Stimulated activated CD4-positive, alpha-beta T cell treated with anti-CD3 and anti-CD28 coated beads, Interleukin-1b, Interleukin-23, amount 100 ng/mL, for 4 hours (primary cell): ENCODE measurements at regions not wholly inside any gene's neighbourhood (a gene's known extent, or its start where the extent isn't known, plus 50 kb on each side); places are given as distances from the start of the nearest gene placed in this dataset.
"Not testable (repeated sequence)": the region's sequence is repeated elsewhere in the genome, so short reads cannot be mapped to it uniquely, and the experiment has no call there.

ENCODE experiments used
- DNase-seq, 2 donors: peaks; one replicate each; pipeline ENCODE4 v3.0.0-alpha.2; 2020; ENCODE audit warnings: low read depth in 2 of 2

DNA sequence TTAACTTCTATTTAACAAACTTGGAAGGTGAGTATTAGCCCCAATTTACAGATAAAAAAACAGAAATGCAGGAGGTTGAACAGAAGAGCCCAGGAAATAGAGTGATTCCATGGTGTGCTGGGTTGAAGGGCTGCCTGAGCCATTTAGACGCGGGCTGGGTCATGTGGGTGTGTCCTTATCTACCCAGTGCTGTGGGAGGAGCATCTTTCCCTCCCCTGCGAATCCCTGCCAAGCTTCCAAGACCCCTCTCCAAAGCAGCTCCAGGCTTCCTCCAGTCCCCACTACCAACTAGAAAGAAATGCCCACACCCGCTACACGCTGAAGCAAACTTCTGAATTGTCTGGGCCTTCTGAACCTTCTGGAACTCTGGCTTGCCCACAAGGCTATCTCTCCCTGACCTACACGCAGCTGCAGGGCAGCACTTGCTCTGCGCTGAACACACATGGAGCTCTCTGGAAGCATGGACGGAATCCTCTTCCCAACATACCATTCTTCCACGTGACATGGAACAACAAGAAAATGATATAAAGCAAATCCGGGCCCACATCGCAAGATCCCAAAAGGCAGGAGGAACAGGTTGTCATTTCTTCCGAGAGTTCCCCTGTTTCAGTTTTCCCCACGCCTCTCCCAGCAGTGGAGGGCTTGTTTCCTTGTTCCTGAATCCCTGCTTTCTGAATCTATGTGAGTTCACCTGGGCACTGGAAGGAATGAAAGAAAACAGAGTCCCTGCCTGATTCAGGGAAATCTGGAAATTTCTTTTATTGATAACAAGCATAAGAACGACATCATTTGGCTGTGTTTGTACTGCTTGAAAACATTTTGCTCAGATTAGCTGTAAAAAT is 562.7 kb upstream of the ID2 start:
- no peak for DNase-seq

DNA sequence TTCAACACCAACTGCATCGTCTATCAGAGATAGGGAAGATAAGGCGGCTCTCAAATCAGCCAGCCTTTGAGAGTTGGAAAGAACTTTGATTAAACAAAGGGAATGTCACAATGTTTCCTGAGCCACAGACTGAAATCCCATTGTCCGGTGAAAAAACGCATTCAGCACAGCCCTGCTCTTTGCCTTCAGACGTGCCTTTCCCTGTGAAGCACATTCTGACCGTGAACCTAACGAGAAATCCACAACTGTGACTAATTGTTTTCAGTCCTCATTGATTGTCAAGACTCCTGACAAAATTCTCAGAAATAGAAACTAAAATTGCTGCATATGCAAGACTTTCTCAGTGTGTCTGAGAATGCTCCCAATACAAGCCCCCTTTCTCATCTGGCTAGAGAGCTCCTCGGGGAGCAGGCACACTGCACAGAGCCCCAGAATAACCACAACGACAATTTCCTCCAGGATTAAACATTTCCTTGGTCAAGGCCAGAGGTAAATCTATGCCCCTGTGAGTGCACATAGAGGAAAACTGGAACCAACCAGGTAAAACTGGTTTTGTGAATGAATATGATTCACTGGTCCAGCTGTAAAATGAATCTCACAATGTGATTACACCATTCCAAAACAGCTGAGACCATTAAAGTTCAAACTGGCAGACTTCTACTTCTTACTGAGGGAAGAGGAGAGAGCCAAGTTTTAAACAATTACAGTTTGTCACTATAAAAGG is 561.9 kb upstream of the ID2 start:
- no peak for DNase-seq

DNA sequence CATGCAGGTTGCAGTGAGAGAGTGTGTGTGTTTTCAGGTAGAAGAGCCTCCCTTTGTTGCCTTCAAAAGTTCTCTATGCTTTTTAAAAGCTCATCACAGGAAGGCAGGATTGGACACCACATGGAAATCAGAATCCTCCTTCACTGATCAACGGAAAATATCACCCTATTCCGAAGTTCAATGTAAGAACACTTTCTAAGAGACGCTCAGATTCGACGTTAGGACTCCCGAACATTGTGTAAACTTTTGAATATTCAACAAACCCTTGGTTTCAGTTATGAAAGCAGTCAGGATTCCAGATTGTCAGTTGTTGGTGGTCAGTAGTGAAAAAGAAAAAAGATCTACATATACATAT is 561.4 kb upstream of the ID2 start:
- DNase-seq, result no peak

DNA sequence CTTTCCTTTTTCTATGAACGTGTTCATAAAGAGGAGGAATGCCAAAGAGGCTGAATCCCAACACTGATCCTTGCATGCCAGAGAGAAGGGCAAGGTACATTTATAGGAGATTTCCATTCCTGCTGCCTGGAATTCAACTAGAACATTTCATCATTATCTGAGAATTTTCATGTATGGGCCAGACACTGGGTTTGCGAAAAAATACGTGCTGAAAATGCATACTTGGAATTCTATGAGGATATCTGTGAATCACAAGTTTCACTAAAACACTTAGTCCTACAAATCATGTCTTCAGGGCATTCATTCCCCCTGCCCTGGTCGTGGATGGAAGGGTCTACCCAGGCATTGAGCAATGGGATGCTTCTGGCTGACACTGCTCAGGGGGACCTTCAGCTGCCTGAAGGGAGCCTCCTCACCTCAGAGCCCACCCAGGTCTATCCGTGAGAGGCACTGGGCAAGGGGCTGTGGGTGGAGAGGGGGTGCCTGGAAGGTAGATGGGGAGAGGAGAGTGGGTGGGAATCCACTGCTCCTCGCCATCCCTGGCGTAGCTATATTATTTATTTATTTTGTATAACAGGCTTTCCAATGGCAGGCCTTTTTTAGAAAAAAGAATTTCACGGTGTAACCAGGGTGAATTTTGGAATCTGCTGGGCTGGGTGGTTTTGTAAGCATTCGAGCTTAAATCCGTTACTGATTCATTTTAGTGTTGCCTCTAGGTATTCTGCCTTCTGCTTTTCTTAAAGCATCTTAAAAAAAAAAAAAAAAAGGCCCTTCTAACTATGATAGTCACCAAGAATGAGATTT is 560.6 kb upstream of the ID2 start:
- DNase-seq, result no peak

DNA sequence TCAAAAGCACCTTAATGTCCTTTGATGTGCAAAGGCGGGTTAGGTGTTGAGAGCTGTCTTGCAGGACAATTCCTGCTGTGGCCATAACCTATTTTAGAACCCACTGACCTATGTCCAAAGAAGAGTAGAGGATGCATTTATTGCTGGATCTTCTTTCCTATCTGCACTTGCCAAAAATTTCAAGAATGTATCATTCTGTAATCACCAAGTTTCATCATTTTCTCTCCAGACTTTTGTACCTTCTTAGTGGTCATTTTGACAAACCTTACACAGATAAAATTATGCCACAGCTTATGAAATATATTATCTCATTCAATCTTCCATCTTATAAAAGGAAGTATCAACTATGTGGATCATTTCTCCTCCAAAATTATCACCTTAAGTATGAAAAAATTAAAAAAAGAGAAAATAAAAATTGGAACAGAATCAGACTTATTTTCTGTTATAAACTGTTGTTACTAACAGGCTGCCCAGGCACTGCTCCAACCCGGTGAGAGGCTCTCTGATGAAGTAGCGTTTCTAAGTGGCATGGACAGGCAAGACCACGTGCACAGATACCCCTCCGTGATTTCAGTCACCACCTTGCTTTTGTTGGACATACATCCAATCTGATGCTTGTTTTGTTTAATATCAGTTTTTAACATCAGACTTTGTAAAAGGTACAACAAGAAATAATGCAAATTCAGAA is 559.9 kb upstream of the ID2 start:
- DNase-seq, result no peak

DNA sequence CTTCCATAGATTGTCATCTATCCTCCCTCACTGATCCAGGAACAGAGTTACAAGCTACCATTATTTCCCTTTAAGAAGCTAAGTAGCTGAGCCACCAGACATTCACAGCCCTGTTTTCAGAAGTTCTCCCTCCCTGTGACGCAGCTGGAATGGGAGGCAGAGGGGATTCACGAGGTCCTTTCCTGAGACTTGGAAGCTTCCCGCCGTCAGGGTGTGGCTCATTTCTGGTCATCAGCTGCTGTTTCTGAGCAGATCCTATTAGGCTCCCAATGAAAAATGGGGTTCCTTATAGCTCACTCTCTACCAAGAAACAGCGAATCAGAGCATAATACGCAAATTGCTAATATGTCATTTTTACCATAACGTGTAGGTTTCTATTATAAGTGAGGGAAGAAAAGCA is 559.3 kb upstream of the ID2 start:
- no peak for DNase-seq

DNA sequence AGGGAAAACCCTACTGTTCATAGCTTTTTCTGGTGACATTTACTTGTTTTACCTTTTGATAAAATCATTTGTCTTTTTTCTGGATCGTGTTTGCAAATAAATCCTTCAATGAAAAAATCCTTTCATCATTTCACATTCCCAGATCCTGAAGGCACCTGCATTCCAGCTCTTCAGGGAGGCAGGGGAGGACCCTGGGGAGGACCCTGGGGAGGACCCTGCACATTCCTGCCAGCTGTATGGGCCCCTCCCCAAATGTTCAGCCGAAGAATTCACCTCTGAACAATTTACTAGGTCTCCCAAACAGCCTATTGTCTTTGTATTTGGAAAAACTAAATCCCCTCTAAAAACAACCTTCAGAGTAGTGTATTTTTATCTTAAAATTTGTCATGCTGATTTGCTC is 558.4 kb upstream of the ID2 start:
- DNase-seq, result no peak

DNA sequence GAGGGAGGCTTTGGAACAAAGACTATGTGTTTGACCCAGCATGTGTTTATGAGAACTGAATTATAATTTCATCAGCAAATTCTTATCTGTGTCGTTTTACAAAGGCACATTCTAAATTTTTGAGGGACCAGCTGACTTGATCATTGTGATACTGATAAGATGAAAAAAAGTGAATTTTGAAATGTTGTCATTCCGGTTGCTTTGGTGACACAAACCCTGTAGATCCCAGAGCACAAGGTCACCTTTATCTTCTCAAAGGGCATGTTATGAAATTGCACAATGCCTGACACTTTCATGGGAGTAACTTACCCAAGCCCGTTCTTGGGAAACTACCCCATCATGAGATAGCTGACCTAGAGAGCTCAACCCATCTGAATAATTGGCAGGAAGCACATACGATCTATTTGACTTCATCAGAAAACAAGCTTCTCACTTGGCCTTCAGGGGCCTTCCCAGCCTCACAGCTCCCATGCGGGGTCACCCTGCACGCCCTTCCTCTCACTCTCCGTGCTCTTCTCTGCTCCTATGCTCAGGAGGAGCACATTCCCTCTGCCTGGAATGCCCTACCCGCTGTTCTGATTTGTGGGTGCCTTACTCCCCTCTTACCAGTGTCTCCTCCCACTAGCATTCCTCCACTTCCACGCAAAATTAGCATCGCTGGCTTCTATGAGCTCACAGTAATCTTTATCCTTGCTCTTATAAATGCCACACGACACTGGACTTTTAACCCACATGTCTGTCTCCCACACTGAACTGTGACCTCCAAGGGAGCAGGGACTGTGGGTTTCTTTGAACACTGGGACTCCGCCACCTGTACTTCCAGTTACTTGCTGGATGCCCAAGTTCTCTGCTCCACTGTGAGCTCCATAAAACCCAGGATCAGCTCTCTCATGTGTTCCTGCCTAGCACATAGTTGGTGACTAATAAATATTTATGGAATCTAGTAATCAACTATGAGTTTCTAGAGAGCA is 555.8 kb upstream of the ID2 start:
- DNase-seq, result no peak

DNA sequence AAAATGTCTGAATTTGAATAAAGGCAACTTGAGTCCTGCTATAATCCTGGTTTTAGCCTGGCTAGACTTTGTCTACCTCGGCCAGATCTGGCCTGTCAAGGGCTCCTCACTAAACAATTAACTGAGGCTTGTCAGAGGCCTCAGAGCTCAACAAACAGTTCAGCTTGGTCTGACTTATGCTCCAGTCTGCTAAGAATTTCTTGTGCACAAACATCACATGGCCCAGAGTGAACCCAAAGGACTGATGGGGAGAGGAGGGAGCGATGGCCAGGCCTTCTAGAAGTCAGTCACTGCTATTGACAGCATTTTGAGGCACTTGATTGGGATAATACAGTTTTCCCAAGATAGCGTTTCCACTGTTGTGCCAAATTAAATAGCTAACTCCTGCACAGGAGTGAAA is 555.1 kb upstream of the ID2 start:
- no peak for DNase-seq

DNA sequence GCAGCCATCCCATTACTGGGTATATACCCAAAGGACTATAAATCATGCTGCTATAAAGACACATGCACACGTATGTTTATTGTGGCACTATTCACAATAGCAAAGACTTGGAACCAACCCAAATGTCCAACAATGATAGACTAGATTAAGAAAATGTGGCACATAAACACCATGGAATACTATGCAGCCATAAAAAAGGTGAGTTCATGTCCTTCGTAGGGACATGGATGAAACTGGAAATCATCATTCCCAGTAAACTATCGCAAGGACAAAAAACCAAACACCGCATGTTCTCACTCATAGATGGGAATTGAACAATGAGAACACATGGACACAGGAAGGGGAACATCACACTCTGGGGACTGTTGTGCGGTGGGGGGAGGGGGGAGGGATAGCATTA is 550.4 kb upstream of the ID2 start:
- DNase-seq, result not testable (repeated sequence)

DNA sequence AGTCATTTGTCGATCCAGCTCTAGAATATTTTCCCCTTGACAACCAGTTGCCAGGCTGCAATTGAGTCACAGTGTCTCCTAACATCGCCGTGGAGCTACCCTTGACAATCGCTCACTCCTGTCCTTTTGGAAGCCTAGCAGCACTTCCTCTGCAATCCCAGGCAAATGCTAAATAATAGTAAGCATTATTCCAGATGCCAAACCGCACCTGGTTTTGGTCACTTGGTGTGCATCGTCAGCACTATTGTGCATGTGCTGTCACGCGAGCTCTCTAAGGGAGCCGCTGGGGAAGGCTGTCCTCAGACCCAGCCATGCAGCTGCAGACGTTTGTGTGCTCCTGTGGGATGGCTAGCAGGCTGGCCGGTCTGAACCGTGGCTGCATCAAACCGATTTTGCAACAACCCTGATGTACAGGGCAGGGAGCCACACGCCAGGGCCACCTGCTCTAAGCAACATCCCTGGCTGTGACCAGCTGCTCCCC is 549.5 kb upstream of the ID2 start:
- DNase-seq, result no peak

DNA sequence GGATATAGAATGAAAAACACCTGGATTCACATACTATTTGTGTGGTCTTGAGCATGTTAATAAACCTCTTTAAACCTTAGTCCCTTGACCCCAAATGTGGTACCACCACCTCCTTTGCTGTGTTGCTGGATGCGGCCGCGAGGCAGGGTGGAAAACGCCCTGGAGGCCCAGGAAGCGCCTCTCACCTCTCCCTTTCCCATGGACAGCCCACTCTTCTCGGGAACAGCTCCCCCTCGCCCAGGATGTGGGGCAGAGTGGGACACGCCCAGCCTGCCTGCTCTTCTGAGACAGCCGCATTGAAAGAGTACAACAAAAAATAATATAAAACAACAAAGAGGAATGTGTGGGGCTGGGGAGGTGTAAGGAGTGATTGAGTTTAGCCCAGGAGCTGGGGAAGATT is 549.0 kb upstream of the ID2 start:
- no peak for DNase-seq

DNA sequence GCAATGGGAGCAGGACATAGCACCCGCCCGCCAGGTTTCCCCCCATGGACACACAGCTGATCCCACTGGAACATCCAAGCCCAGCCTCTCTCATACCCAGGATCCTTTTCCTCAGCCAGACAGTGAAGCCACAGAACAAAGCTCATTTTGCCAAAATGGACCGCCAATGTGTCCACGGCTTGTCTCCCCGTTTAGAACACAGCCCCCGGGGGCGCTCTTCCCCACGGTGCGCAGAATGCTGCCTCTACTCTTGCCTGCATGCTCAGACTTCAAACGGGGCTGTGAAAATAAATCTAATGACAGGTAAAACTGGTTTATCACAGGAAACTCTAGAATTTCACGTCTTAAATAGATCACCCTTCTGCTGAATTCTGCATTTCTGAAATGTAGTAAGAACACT is 548.5 kb upstream of the ID2 start:
- no peak for DNase-seq

DNA sequence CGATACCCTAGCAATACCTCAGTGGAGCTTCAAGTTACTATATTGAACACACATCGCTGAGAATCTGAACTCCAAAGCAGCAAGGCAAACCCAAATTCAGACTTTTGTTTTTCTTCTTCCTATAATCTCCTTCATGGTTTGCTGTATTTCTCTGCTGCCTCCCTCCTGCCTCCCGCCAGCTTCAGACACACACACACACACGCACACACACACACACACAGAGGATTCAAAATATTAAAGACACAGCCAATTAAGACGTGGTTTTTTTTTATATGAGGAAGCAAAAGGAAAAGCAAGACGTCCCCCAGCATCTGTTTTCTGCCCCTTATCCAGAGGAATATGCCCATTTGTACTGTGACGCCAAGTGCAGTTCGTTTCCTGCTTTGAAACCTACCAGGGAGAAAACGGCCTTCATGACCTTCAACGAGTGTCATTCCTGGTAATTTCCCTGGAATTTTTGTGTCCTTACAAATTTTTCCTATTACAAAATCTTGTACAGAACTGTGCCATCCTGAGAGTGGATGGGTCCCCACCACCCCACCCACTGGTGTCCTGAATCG is 547.9 kb upstream of the ID2 start:
- DNase-seq, result no peak

DNA sequence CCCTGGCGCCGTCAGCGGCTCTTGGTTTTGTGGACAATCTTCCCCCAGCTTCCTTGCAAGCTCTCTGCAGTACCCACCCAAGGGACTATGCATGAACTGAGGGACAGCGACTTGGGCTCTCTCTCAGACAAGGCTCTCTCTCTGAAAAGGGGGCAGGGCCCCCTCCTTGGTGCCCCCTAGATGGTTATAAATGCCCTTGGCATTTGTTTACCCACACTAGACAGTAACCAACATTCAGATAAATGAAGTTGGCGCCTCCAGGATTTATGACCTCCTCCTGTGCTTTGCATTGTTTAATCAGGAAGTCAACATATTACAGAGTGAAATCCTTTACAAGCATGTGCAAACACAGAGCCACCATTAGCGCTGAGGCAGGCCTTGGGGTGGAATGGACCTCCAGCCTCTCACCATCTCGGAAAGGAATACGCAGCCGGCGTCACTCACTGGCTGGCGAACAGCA is 547.4 kb upstream of the ID2 start:
- no peak for DNase-seq

DNA sequence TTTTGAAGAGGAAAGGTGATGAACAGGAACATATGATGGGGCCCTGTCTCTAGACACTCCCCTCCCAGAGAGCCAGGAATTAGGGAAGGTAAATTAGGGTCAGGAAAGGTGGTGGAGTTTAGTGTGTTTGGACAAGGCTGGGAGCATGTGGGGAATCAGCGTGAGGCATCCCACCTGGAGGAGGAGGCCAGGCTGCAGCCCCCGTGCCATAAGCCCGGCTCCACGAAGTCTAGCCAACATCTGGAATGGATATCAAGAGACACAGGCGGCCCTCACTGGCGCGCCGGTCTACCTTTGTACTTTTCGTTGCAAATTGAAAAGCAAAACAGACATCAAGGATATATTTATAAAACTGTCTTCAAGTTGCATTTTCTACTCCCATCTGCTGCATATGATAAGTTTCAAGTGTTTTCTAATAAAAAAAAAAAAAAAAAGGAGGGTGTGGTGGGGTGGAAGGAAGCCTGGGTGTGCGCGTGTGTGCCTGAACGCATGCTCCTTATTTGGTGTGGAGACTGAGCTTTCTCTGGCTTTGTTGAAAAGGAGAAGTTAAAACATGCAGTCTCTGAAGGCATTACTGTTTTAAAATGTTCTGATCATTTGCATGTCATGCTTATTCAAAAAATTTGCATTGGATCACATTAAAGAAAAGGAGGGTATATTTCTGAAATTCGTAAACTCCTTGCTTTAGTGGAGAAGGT is 546.7 kb upstream of the ID2 start:
- DNase-seq, result no peak

DNA sequence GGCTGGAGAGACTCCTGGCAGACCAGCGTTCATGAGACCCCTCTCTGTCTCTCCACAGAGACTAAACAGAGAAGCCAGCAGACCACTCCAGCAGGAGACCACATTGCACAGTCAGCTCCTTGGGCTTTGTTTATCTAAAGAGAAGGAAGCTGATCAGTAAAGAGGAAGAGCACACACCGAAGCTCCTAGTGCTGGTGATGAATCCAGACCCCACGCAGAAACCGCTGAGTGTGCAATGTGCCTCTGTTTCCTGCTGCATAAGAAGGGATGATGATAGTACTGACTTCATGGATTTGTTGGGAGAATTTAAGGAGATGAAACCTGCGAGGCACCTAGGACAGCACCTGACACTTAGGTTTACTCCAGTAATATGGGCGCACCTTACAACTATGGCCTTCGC is 544.1 kb upstream of the ID2 start:
- no peak for DNase-seq

DNA sequence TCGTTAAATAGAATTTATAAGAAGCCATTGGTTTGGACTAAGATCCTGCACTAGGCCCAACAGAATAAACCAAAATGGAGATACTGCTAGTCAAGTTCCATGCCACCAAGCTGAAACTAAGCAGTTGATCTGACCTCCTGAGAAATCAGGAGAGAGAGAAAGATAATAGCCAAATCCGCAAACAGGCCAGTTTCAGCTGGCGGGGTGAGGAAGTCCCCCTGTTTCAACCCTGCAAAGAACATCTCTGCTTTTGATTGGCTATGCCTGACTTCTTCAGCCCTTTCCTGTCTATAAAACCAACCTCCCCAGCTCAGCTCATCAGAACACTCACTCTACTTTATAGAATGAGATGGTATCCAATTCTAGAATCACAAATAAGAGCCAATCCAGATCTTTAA is 543.3 kb upstream of the ID2 start:
- DNase-seq, result no peak

DNA sequence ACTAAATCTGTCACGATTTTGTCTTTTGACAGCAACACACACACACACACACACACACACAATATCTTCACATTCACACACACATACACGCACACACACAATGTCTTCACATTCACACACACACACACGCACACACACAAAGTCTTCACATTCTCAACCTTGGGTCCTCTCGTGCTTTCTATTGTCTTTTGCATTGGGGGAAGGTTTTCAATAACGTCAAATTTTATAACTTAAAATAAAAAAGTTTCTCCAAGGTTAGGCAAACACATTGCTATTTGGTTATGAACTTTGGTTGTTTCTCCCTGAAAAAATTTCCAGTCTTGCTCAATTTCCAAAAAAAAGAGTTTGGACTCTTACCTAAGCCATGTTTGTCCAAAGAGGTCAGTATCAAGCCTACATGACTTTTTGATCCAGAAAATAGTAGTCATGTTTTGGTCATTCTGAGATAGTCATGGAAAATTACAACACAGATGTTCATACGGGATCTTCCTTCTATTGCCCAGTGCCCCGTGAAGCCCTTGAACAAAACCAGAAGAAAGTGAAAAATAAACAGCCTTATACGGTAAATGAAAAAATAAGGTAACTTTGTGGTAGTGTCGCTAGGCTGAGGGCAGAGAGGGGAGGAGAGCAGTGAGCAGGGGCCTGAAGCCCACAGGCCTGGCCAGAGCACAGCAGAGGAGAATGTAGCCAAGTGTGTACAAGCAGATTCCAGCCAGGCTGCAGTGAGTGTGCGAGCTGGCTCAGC is 542.8 kb upstream of the ID2 start:
- DNase-seq, result no peak
